OCI-LY1 (cell line): ENCODE measurements at regions not wholly inside any gene's neighbourhood (a gene's known extent, or its start where the extent isn't known, plus 50 kb on each side); places are given as distances from the start of the nearest gene placed in this dataset.

Experiments used
- H2AFZ ChIP-seq: fragments of 200-600 bp; sonication (generic), shearing (Covaris generic); 2 replicates; pipeline ENCODE4 v1.6.0; 2014; ENCODE audit warnings: antibody characterized with exemption, mild to moderate bottlenecking, low read length
- H3F3A ChIP-seq: fragments of 200-600 bp; sonication (generic), shearing (Covaris generic); 2 replicates; pipeline ENCODE4 v1.6.0; 2014; ENCODE audit warnings: mild to moderate bottlenecking, antibody characterized with exemption, low read length, moderate library complexity; ENCODE audit not compliant: insufficient read depth
- H3K27ac ChIP-seq: fragments of 200-600 bp; sonication (generic); 2 replicates; pipeline ENCODE4 v1.5.1; 2014; ENCODE audit warnings: low read length, mixed run types, mild to moderate bottlenecking, low read depth; ENCODE audit not compliant: poor library complexity, severe bottlenecking
- H3K27me3 ChIP-seq: fragments of 200-600 bp; sonication (generic); 2 replicates; pipeline ENCODE4 v1.6.0; 2014; ENCODE audit warnings: antibody characterized with exemption, mild to moderate bottlenecking, low read length, moderate library complexity; ENCODE audit not compliant: insufficient read depth
- H3K36me3 ChIP-seq: fragments of 200-600 bp; sonication (generic); 2 replicates; pipeline ENCODE4 v1.6.1; 2014; ENCODE audit warnings: mild to moderate bottlenecking, antibody characterized with exemption, low read length, moderate library complexity, mixed read lengths; ENCODE audit not compliant: insufficient read depth
- H3K4me1 ChIP-seq: fragments of 200-600 bp; sonication (generic); 2 replicates; pipeline ENCODE4 v1.5.1; 2014; ENCODE audit warnings: mild to moderate bottlenecking, low read length, moderate library complexity; ENCODE audit not compliant: insufficient read depth, severe bottlenecking
- H3K4me2 ChIP-seq: fragments of 200-600 bp; sonication (generic), shearing (Covaris generic); 2 replicates; pipeline ENCODE4 v1.6.1; 2014; ENCODE audit warnings: low read length
- H3K4me3 ChIP-seq: fragments of 200-600 bp; sonication (generic); 2 replicates; pipeline ENCODE4 v1.5.1; 2014; ENCODE audit warnings: low read length, low read depth, mild to moderate bottlenecking, mixed read lengths; ENCODE audit not compliant: poor library complexity, severe bottlenecking
- H3K79me2 ChIP-seq: fragments of 200-600 bp; shearing (Covaris generic); 2 replicates; pipeline ENCODE4 v1.6.1; 2016; ENCODE audit warnings: mixed run types, low read length, mixed read lengths; ENCODE audit not compliant: insufficient read depth
- H3K9ac ChIP-seq: fragments of 200-600 bp; sonication (generic), shearing (Covaris generic); 2 replicates; pipeline ENCODE4 v1.6.1; 2014; ENCODE audit warnings: mild to moderate bottlenecking, low read length, mixed read lengths
- H3K9me2 ChIP-seq: fragments of 200-600 bp; sonication (generic), shearing (Covaris generic); 2 replicates; pipeline ENCODE4 v1.6.1; 2014; ENCODE audit warnings: low read depth, mild to moderate bottlenecking, low read length, mixed read lengths
- H3K9me3 ChIP-seq: fragments of 200-600 bp; shearing (Covaris generic); 2 replicates; pipeline ENCODE4 v1.6.1; 2014; ENCODE audit warnings: low read length, mixed read lengths
- H4K20me1 ChIP-seq: fragments of 200-600 bp; sonication (generic), shearing (Covaris generic); 2 replicates; pipeline ENCODE4 v1.6.0; 2016; ENCODE audit warnings: mild to moderate bottlenecking, low read length; ENCODE audit not compliant: insufficient read depth
- EZH2 ChIP-seq: fragments of 200-600 bp; sonication (generic), shearing (Covaris generic); IDR thresholded peaks from 2 replicates; pipeline ENCODE4 v1.8.0; 2017; ENCODE audit warnings: borderline replicate concordance, mixed run types, mild to moderate bottlenecking, antibody characterized with exemption, low read length, moderate library complexity, mixed read lengths
- TF ChIP-seq, protein P1 (sequence below): fragments of 200-600 bp; sonication (generic), shearing (Covaris generic); IDR thresholded peaks from 2 replicates; pipeline ENCODE4 v1.5.1; 2017; ENCODE audit warnings: mild to moderate bottlenecking, antibody characterized with exemption, low read length, moderate library complexity, mixed read lengths

DNA sequence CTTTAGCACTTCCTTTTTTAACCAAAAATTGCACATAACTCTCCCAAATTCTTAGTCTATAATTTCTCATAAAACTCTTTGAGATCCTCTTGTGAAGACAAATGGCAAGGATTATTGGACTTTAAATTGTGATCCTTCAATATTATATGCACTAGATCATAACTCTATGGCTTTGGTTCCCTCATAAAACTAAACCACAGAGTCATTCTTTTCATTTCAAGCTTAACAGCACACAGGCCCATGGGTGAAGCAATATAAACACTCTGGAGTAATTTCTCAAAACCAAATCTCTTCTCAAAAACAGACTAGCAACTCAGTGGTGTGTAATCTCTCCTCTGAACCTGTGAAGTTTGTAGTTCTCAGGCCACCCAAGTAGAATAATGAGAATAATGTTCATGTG, 171.0 kb upstream of the NECTIN3 start:
- H3F3A ChIP-seq = no peaks in the 10 kb centered on the region
- no peaks in the 10 kb centered on the region for H3K9me2 ChIP-seq
- H3K9ac ChIP-seq = no peak overlapping the region
- no peak overlapping the region for H3K4me3 ChIP-seq
- H3K79me2 ChIP-seq = no peaks in the 10 kb centered on the region
- H3K36me3 ChIP-seq = no peaks in the 10 kb centered on the region
- no peak overlapping the region for H3K27ac ChIP-seq
- no peaks in the 10 kb centered on the region for H3K27me3 ChIP-seq
- H3K9me3 ChIP-seq = no peaks in the 10 kb centered on the region
- TF ChIP-seq, protein P1, sequence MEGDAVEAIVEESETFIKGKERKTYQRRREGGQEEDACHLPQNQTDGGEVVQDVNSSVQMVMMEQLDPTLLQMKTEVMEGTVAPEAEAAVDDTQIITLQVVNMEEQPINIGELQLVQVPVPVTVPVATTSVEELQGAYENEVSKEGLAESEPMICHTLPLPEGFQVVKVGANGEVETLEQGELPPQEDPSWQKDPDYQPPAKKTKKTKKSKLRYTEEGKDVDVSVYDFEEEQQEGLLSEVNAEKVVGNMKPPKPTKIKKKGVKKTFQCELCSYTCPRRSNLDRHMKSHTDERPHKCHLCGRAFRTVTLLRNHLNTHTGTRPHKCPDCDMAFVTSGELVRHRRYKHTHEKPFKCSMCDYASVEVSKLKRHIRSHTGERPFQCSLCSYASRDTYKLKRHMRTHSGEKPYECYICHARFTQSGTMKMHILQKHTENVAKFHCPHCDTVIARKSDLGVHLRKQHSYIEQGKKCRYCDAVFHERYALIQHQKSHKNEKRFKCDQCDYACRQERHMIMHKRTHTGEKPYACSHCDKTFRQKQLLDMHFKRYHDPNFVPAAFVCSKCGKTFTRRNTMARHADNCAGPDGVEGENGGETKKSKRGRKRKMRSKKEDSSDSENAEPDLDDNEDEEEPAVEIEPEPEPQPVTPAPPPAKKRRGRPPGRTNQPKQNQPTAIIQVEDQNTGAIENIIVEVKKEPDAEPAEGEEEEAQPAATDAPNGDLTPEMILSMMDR = no peak
- no peak for TF ChIP-seq EZH2
- H3K4me1 ChIP-seq = no peaks in the 10 kb centered on the region
- H2AFZ ChIP-seq = no peak overlapping the region
- H3K4me2 ChIP-seq = no peak overlapping the region
- H4K20me1 ChIP-seq = no peaks in the 10 kb centered on the region

DNA sequence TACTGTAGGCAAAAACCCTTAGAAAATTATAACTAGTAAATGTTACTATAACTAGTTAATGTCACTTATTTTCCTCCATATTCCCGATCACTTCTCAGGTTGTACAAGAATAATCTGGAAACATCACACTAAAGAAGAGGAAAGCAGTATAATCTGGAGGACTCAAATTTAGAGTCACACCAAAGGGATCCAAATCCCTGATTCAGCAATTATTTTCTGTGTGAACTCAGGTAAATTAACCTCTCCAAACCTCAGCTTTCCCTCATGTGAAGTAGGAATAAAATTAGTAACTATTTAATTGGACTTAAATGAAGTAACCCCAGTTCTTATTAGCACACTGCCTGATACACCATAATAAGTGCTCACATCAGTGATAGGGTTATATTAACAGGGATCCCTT, 170.1 kb upstream of the NECTIN3 start:
- Histone ChIP-seq H3K9me2 (no peaks in the 10 kb centered on the region), H3K27ac (no peak overlapping the region), H3K4me3 (no peak overlapping the region), H3K9ac (no peak overlapping the region), H3K27me3 (no peaks in the 10 kb centered on the region), H3K4me1 (no peaks in the 10 kb centered on the region), H3F3A (no peaks in the 10 kb centered on the region), H3K36me3 (no peaks in the 10 kb centered on the region), H3K4me2 (no peak overlapping the region), H4K20me1 (no peaks in the 10 kb centered on the region), H2AFZ (no peak overlapping the region), H3K9me3 (no peaks in the 10 kb centered on the region), H3K79me2 (no peaks in the 10 kb centered on the region)
- no peak for TF ChIP-seq EZH2
- TF ChIP-seq, protein P1 = no peak

DNA sequence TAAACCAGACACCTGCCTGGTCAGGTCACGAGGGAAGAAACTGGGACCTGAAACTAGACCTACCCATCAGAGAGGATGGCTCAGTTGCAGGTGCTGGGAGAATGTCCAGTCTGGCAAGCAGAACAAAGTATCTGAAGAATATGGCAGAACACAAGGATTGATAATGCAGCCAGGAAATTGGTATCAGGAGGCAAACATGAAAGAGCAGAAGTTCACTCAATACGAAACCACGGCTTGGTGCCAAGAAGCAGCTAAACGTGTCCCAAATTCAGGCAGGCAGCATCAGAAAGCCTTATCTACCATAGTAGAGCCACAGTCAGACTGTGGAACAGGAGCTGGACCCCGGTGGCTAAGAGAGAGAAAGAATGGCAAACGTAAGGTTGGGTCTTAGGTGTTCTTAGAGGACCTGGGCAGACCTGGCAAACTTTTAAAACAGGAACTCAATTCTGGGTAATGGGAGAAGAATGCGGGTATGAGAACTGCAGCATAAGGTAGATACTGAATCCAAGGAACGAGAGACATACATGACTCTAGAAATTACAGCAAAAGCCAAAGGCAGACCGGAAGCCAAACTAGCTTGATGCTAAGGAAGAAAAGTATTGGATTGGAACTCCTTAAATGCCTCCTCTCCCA, 169.0 kb upstream of the NECTIN3 start:
- no peaks in the 10 kb centered on the region for H3K36me3 ChIP-seq
- H3K79me2 ChIP-seq = no peaks in the 10 kb centered on the region
- no peak overlapping the region for H3K27ac ChIP-seq
- H3K4me1 ChIP-seq = no peaks in the 10 kb centered on the region
- no peaks in the 10 kb centered on the region for H3K27me3 ChIP-seq
- no peaks in the 10 kb centered on the region for H3F3A ChIP-seq
- H3K9me2 ChIP-seq = no peaks in the 10 kb centered on the region
- H2AFZ ChIP-seq = no peak overlapping the region
- no peaks in the 10 kb centered on the region for H3K9me3 ChIP-seq
- no peak for TF ChIP-seq EZH2
- TF ChIP-seq, protein P1 = no peak
- H3K4me2 ChIP-seq = no peak overlapping the region
- H3K4me3 ChIP-seq = no peak overlapping the region
- H3K9ac ChIP-seq = no peak overlapping the region
- H4K20me1 ChIP-seq = no peaks in the 10 kb centered on the region
